ENCODE measurements at regions not wholly inside any gene's neighbourhood (a gene's known extent, or its start where the extent isn't known, plus 50 kb on each side); places are given as distances from the start of the nearest gene placed in this dataset.

DNA sequence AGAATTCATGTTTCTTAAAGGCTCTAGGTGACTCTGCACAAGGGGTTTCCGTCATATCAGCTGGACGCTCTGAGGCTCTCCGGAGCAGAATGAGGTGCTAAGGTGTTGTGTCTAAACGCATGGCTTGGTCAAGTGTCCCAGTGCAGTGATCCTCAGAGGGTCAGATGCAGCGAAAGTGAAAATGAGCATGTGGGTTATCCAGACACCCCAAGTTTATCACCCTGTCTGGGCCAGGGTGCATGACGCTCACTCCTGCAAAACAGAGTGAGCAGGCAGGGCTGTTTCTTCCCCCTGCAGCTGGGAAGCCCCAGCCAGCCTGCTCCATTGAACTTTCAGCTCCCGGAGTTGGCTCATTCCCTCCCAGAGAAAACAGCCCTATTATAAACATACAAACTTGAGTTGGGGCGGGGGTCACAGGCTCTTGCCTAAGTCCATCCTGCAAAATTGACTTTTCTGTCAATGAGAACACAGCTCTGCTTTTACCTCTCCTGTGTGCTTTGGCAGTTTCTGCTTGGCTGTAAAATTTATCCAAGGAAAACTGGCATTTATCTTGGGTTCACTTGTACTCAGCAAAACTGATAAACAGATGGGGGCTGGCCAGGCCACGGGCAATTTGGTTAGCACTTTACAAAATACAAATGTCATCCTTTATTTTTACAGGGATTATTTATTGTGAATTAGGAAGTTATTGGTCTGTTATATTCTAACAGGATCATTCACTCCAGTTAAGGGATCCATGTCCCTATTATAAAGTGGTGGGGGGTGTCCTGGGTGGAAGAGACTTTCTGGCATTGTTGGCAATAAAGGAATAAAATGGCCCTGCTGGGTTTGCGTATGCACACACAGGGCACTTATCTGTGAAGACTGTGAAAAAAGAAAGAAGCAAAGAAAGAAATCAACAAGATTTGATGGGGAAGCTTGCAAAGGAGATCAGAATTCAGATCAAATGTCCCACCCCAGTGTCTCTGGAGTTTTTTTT, 154.9 kb downstream of the FOXA2 start:
- TF ChIP-seq, protein P1, sequence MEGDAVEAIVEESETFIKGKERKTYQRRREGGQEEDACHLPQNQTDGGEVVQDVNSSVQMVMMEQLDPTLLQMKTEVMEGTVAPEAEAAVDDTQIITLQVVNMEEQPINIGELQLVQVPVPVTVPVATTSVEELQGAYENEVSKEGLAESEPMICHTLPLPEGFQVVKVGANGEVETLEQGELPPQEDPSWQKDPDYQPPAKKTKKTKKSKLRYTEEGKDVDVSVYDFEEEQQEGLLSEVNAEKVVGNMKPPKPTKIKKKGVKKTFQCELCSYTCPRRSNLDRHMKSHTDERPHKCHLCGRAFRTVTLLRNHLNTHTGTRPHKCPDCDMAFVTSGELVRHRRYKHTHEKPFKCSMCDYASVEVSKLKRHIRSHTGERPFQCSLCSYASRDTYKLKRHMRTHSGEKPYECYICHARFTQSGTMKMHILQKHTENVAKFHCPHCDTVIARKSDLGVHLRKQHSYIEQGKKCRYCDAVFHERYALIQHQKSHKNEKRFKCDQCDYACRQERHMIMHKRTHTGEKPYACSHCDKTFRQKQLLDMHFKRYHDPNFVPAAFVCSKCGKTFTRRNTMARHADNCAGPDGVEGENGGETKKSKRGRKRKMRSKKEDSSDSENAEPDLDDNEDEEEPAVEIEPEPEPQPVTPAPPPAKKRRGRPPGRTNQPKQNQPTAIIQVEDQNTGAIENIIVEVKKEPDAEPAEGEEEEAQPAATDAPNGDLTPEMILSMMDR (IDR thresholded peaks at IDR 0.05), result no peak
- no peak for TF ChIP-seq POLR2A (IDR thresholded peaks at IDR 0.05)
- H3K27ac ChIP-seq, result peak overlapping the region in 2 of 3 donors; percentile 24 to 37
- H3K36me3 ChIP-seq, result no peaks in the 10 kb centered on the region
- intact Hi-C loops (cut with DNase I), result no loop called here
- H3K4me1 ChIP-seq, result peaks cover 6 to 15% of the 10 kb centered on the region in 2 donors
- H3K27me3 ChIP-seq, result no peaks in the 10 kb centered on the region
- no peaks in the 10 kb centered on the region for H3K9me3 ChIP-seq
- H3K4me3 ChIP-seq (replicated peaks in 1 of 3), result no peak overlapping the region
- 36 to 37% methylated on average over 10 of the region's 10 CpGs for WGBS, 2 donors
- peak; percentile 17 to 42 for DNase-seq

DNA sequence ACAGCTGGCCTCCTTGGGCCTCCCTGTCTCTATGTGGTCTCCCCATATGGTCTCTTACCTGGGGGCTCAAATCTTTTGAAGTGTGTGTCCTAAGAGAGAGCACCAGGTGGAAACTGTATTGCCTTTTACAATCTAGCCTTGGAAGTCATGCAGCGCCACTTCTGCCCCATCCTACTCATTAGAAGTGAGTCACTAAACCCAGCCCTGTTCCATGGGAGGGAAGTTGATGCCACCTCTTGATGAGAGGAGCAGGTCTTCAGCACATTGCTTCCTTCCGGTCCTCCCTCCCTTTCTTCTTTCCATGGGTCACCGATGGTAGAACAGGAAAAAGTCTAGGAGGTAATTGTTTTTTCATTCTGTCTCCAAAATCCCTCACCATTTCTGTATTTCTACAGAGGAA, 156.3 kb downstream of the FOXA2 start:
- Histone ChIP-seq H3K4me1 (peaks cover 6 to 15% of the 10 kb centered on the region in 2 donors), H3K4me3 (replicated peaks in 1 of 3) (no peak overlapping the region), H3K27ac (no peak overlapping the region), H3K9me3 (no peaks in the 10 kb centered on the region), H3K36me3 (no peaks in the 10 kb centered on the region), H3K27me3 (no peaks in the 10 kb centered on the region)
- no peak for DNase-seq
- intact Hi-C loops (cut with DNase I), result no loop called here
- 86 to 89% methylated on average over 3 of the region's 3 CpGs for WGBS, 2 donors
- no peak for TF ChIP-seq POLR2A (IDR thresholded peaks at IDR 0.05)
- TF ChIP-seq, protein P1 (IDR thresholded peaks at IDR 0.05), result no peak

DNA sequence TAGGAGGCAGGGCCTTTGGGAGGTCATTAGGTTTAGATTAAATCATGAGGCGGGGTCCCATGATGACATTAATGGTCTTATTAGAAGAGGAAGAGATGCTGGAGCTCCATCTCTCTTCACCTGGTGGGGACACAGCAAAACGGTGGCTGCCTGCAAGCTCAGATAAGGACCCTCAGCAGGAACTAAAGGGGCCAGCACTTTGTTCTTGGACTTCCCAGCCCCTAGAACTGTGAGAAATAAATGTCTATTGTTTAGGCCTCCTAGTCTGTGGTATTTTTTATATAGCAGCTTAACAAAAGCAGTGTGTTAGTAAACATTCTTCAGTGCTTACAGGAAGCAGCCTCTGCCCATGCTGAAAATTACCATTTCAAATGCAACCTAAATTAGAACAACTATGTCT, 157.6 kb downstream of the FOXA2 start:
- no peaks in the 10 kb centered on the region for H3K27me3 ChIP-seq
- 94 to 97% methylated on average over 2 of the region's 2 CpGs for WGBS, 2 donors
- no peak for DNase-seq
- H3K27ac ChIP-seq, result no peak overlapping the region
- intact Hi-C loops (cut with DNase I), result no loop called here
- no peaks in the 10 kb centered on the region for H3K9me3 ChIP-seq
- TF ChIP-seq POLR2A (IDR thresholded peaks at IDR 0.05), result no peak
- TF ChIP-seq, protein P1 (IDR thresholded peaks at IDR 0.05), result no peak
- H3K36me3 ChIP-seq, result no peaks in the 10 kb centered on the region
- H3K4me3 ChIP-seq (replicated peaks in 1 of 3), result no peak overlapping the region
- peaks cover 6 to 15% of the 10 kb centered on the region in 2 donors for H3K4me1 ChIP-seq

DNA sequence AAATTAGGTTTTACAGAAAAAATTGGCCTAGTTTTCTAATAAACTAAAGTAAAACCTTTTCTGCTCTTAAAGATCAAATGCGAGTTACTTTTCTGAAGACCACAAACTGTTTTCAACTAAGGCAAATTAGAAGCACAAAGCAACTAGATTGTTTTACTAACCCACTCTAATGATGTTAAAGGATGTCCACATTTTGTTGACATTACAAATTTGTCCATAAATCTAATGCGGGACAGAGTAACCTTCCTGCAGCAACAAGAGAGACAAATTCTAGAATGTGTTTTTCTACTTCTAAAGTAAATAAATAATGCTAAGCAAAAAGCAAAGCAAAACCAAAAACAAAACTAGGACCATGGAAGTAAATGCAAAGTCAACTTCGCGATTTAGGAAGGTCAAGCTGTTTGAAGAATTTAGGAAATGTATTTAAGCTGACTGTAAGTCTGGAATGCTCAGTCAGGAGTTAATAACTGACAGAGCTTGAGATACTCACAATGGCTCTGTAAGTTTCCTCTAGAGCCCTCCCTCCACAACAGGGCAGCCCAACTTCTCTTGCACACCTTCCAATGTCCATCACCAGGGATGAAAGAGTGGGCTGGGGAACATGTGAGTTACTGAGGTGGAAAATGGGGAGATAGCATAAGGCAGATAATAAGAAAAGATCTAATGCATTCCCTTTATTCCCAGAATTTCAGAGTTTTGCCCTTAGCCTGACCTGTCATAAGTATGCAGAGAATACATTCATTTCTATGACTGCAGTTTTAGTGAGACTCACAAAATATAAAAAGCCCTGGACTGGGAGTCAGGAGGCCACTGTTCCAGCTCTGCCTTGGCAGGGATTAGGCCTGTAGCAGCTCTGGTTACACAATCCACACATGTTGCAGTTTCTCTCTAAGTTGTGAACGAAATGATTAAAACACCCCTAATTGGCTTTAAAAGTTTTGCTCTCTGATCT, 158.8 kb downstream of the FOXA2 start:
- 84 to 87% methylated on average over 5 of the region's 5 CpGs for WGBS, 2 donors
- intact Hi-C loops (cut with DNase I), result no loop called here

More for the DNA sequence above, 158.8 kb downstream of the FOXA2 start:
- no peak overlapping the region for H3K4me3 ChIP-seq (replicated peaks in 1 of 3)
- no peaks in the 10 kb centered on the region for H3K36me3 ChIP-seq
- H3K9me3 ChIP-seq, result no peaks in the 10 kb centered on the region
- no peak for DNase-seq
- no peak for TF ChIP-seq POLR2A (IDR thresholded peaks at IDR 0.05)
- TF ChIP-seq, protein P1 (IDR thresholded peaks at IDR 0.05), result no peak
- no peaks in the 10 kb centered on the region for H3K27me3 ChIP-seq
- H3K4me1 ChIP-seq, result peaks cover 6 to 15% of the 10 kb centered on the region in 2 donors
- no peak overlapping the region for H3K27ac ChIP-seq

Measured in thyroid gland (tissue), 4 donors.